Stimulated activated CD4-positive, alpha-beta T cell treated with anti-CD3 and anti-CD28 coated beads, TNF-alpha, amount 100 ng/mL, for 1 hour (primary cell): ENCODE measurements at regions not wholly inside any gene's neighbourhood (a gene's known extent, or its start where the extent isn't known, plus 50 kb on each side); places are given as distances from the start of the nearest gene placed in this dataset.

ENCODE experiments used
- DNase-seq, 3 donors: peaks; one replicate each; pipeline ENCODE4 v3.0.0-alpha.2; 2020; ENCODE audit warnings: low read depth in 3 of 3, low spot score in 1 of 3

- no peak for DNase-seq
These were observed 224.8 kb upstream of the CDH4 start for GRCh38 chr20:61027218-61027617.

DNA sequence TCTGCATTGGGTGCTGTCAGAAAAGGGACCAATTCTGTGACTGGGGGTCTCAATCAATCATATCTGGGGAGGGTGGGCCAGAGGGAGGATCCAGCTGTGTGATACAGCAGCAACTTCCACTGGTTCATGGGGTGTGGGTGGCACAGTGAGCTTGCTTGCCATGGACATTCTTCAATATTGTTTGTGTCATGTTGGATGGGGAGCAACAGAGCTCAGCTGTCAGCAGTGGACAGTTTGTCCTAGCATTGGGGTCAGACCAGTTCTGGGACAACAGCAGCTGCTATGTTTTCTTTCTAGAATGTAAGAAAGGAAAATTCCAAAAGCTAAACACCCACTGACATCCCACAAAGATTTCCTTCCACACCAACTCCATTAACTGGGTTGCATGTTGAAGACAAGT is 221.9 kb upstream of the CDH4 start:
- no peak for DNase-seq

DNA sequence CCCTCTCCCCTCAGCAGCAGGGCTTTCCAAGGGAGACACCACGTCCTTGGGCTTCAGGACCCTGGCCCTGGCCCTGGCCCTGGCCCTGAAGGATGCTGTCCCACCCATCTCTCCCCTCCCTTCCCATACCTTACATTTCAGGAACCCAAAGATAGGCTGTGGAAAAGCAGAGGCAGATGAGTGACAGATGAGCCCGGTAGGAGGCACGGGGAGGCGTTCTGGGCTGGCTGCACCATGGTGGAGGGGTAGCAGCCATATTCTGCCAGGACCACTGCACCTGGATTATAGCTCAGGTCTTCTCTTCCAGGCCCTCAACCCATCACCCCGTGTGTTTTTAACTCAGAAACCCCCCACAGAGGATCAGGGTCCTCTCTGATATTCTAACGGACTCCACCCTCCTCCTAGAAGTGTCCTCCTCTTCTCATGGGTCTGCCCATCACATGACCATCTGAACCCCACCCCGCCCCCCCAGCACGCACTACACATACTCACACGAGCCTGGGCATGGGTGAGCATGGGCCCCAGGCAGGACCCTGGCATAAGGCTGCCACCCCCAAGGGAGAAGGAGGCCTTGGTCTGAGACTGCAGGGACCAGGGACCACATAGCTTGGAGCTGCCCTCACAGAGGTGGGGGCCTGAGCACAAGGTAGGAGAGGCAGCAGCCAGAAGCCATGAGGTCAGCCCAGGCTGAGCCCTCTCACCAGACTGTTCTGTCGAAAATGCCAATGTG is 220.8 kb upstream of the CDH4 start:
- no peak for DNase-seq

DNA sequence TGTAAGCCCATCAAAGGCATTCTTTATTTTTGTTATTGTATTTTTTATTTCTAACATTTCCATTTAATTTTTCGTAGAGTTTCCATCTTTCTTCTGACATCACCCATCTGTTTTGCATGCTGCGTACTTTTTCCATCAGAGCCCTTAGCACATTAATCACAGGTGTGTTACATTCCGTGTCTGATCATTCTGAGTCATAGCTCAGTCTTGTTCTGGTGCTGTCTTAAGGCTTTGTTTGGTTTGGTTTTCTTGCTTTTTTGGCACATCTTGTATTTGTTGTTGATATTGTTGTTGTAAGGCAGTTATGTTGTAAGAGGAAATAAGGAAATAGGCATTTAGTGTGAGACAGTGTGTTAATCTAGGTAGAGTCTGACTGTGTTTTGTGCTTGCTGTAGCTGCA is 214.6 kb upstream of the CDH4 start:
- DNase-seq, result no peak

GRCh38 chr20:61041481-61041880 is 210.6 kb upstream of the CDH4 start:
- no peak for DNase-seq

DNA sequence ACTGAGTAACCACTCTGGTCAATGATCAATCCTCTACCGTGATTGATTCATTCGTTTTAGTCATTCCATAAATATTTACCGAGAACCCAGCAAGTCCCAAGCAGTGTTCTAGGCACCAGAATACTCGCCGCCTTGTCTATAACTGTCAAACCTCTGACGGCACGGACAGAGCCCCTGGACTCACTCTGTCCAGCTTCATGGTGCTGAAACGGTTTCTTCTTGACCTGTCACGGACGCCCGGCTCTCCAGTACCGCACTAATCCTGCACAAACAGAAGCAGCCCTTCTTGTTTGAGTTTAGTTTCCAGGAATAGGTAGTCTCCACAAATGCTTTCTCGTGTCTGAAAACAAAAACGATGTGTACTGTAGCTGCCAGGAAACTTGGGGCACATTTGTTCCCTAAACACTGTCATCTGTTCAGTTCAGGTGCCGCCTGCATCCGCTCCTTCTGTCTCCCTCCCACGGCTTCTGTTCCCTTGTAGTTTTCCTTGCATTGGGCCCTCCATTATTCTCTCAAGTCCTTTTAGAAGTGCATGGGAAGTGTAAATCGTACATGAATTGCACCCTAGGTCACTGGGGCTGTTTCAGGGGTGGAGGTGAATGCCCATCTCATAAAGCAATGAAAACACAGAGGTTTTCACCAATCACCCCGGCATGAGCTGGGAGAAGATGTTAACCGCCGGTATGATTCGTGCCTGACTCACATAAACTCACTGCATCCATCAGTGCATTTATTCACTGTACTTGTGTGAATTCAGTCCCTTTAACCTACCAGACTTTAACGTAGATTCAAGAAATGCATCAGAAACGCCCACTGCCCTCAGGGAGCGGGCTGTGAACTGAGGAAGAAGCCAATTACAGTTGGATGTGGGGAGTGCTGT is 209.3 kb upstream of the CDH4 start:
- DNase-seq, result no peak

DNA sequence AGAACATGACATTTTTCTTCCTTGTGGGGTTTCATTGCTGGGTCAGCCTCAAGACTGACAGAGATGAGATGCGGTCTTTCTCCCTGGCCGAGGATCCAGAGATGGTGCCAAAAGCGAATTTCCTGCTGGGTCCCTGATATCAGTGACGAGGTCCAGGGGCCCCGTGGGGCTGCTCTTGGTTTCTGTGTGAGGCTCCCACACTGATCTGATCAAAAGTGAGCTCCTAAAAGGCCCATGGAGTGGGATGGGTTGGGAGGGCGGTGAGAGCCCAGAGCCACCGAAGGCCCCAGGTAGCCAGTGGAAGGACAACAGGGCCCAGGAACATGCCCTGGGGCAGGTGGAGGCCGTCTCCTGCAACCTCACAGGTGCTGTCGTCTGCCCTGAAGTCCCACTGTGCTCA is 208.4 kb upstream of the CDH4 start:
- no peak for DNase-seq

GRCh38 chr20:61044499-61044898 is 207.6 kb upstream of the CDH4 start:
- no peak for DNase-seq

DNA sequence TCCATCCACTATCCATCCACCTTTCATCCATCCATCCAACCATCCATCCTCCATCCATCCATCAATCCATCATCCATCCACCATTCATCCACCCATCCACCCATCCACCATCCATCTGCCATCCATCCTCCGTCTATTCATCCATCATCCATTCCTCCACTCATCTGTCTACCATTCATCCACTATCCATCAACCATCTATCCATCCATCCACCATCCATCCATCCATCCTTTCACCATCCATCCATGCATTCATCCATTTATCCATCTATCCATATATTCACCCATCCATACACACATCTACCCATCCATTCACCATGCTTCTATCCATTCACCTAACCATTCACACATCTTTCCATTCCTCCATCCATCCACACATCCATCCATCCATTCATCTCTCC is 207.0 kb upstream of the CDH4 start:
- DNase-seq, result no peak

- no peak for DNase-seq
These were observed 206.0 kb upstream of the CDH4 start for GRCh38 chr20:61045876-61046585.

DNA sequence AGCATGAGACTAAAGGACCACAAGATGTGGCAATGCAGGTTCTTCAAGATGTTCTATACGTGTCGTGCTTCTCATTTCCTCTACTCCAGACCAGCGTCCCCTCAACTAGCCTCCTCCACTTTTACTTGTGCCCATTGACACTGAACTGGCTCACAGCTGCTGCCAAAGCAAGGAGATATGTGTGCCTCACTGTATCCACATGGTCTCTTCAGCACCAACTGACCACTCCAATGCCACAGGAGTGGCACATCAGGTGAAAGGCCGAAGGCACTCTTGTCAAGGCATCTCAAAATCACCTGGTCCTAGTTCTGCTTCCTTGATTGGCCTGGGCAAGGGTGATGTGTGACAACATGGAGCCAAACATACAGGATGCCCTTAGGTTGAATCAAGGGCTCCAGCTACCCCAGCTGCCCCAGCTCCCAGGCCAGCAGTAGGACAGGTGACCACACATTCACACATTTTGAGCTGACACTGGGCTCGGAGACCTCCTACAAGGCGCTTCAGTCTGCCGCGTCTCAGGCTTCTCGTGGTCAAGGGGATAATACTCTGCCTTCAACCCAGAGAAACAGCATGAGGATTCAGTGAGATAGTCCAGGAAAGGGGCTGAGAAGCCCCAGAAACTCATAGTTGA is 205.2 kb upstream of the CDH4 start:
- no peak for DNase-seq

- DNase-seq, result no peak
These were observed 204.5 kb upstream of the CDH4 start for GRCh38 chr20:61047515-61047914.

DNA sequence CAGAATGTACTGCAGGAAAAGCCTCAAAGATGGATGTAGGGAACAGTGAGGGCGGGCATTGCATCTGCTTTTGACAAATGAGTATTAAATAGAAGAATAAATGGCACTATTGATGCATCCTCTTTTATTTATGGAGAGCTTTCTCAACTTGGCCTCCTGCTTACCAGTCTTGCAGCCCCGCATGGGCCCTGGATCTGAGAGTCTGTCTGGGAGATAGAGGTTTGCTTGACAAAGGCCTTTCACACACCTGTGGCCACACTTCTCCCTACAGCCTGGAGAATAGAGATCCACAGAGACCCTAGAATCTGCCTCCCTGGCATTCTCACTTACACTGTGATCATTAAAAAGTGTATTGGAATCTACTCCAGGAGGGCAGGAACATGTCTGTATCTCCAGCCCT is 203.8 kb upstream of the CDH4 start:
- DNase-seq, result no peak

GRCh38 chr20:61049684-61050083 is 202.4 kb upstream of the CDH4 start:
- DNase-seq, result no peak

DNA sequence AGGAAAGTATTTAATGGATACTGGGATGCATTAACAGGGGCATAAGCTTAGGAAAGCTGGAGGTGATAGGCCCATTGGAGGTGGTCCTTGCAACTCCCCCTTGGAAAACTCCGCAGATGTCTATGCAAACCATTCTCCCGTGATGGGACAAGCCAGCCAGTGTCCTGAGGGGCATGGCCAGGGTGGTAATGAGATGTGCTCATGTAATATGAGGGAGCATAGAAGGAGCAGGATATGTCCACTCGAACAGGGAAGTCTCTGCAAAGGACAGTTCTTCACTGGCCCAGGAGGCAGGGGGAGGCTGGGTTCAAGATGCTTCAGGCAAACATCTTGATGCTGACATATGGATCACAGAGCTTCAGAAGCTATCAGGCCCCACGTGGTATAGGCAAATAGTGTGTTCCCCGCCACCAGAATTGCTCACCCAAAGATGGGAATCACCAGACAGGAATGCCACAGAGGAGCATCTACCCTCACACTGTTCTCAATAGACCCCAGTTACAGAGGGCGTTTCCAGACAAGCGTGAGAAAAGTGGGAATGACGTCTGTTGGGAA is 201.6 kb upstream of the CDH4 start:
- DNase-seq, result no peak

- no peak for DNase-seq
These were observed 199.8 kb upstream of the CDH4 start for GRCh38 chr20:61052195-61052750.

DNA sequence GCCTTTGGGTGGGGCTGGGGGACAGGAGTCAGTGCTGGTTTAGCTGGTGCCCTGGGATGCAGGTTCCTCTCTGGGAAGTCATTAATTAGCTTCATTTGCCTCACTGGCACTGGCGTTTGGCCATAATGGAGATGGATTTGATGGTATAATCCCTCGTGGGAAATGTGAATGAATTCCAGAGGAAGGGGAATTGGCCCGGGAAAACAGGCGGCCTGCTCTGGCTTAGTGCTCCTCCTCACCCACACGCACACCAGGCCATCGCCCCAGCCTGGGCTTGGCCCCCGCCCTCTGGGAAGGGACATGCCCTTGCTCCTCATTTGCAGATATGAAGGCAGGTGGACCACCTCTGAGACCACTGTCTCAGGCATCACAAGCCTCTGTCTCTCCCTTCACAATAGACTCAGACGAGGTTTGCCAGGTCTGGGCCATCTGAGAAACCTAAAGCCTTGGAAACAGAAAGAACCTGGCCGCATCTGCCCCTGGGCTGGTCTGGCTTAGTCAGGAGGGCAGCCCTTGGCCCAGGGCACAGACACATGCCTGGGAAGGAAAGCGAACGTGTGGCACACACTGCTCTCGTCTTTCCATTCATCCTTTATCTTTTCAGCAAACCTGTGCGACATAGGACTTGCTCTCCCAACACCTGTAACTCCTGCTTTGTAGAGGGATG is 199.2 kb upstream of the CDH4 start:
- no peak for DNase-seq

GRCh38 chr20:61053487-61053886 is 198.6 kb upstream of the CDH4 start:
- DNase-seq, result no peak

DNA sequence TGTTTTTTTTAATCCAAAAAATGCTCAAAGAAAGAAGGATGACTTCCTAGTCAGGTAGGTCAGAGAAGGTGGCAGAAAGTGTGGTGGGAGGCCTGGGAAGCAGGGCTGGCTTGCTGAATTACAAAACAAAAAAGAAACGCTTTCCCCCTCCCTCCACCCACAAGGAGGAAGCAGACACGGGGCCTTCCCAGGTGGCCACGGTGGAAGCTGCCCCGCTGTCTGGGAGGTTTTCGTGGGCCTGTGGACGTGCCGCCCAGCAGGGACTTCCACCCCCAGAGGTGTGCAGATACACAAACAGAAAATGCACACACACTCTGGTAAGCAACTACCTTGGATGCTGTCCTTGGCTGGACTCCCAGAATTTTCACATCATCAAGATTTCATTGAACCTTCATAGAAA is 198.2 kb upstream of the CDH4 start:
- no peak for DNase-seq

DNA sequence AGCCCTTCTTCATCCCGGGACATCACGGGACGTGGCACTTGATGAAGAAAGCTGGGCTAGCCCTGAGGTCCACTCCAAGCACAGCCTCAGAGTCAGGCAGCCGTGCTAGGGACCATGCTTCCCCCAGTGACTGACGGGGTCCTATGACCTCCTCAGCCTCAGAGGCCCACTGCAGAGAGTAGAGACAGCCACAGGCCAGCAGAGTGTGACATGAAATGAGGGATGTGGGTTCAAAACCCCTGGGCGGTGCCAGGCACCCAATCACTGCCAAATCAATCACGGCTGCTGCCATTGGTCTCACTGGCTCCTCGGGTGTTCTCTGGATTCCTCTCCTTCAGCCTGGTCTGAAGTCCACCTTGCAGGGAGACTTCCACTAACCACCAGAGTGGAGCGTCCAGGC is 197.7 kb upstream of the CDH4 start:
- no peak for DNase-seq
